ENCODE measurements at regions not wholly inside any gene's neighbourhood (a gene's known extent, or its start where the extent isn't known, plus 50 kb on each side); places are given as distances from the start of the nearest gene placed in this dataset.

- TF ChIP-seq CTCF (IDR thresholded peaks at IDR 0.05) (no peak), POLR2A (IDR thresholded peaks at IDR 0.05) (no peak)
- DNase-seq (peak in 3 of 4 donors; percentile 5 to 20 (median 19)), ATAC-seq (no peak)
- H3K36me3 ChIP-seq (replicated peaks in 1 of 2; ENCODE audit: insufficient read depth in 1 of 2, low read depth in 2 of 2) = no peaks in the 10 kb centered on the region
- no peak overlapping the region for H3K4me3 ChIP-seq
- intact Hi-C loops (cut with DNase I) = no loop called here
- no peaks in the 10 kb centered on the region for H3K9me3 ChIP-seq
- peaks cover 13% of the 10 kb centered on the region for H3K4me1 ChIP-seq
- no peak overlapping the region for H3K27ac ChIP-seq
- 58 to 59% methylated on average over 8 of the region's 8 CpGs for WGBS, 2 donors
- no peaks in the 10 kb centered on the region for H3K27me3 ChIP-seq
Measured at GRCh38 chr15:37765786-37766185, 168.7 kb upstream of the TMCO5A start.

- no peak overlapping the region for H3K4me3 ChIP-seq
- no peaks in the 10 kb centered on the region for H3K9me3 ChIP-seq
- no peak overlapping the region for H3K27ac ChIP-seq
- ATAC-seq (no peak), DNase-seq (no peak)
- intact Hi-C loops (cut with DNase I) = no loop called here
- TF ChIP-seq CTCF (IDR thresholded peaks at IDR 0.05) (no peak), POLR2A (IDR thresholded peaks at IDR 0.05) (no peak)
- no peaks in the 10 kb centered on the region for H3K27me3 ChIP-seq
- H3K36me3 ChIP-seq (replicated peaks in 1 of 2; ENCODE audit: insufficient read depth in 1 of 2, low read depth in 2 of 2) = no peaks in the 10 kb centered on the region
- WGBS, 2 donors = 73 to 79% methylated on average over 10 of the region's 10 CpGs
- peaks cover 13% of the 10 kb centered on the region for H3K4me1 ChIP-seq
Measured at GRCh38 chr15:37767841-37768455, 166.5 kb upstream of the TMCO5A start.

GRCh38 chr15:37771465-37771864 lies 163.0 kb upstream of the TMCO5A start:
- Histone ChIP-seq H3K27ac (no peak overlapping the region), H3K4me3 (no peak overlapping the region), H3K36me3 (replicated peaks in 1 of 2; ENCODE audit: insufficient read depth in 1 of 2, low read depth in 2 of 2) (no peaks in the 10 kb centered on the region), H3K9me3 (no peaks in the 10 kb centered on the region), H3K27me3 (no peaks in the 10 kb centered on the region), H3K4me1 (no peaks in the 10 kb centered on the region)
- ATAC-seq (no peak), DNase-seq (no peak)
- intact Hi-C loops (cut with DNase I) = no loop called here
- TF ChIP-seq POLR2A (IDR thresholded peaks at IDR 0.05) (no peak), CTCF (IDR thresholded peaks at IDR 0.05) (no peak)
- WGBS, 2 donors = 36 to 37% methylated on average over 2 of the region's 2 CpGs

GRCh38 chr15:37773111-37773860 lies 161.2 kb upstream of the TMCO5A start:
- no peaks in the 10 kb centered on the region for H3K9me3 ChIP-seq
- intact Hi-C loops (cut with DNase I) = no loop called here
- no peak for DNase-seq
- 83 to 90% methylated on average over 4 of the region's 4 CpGs for WGBS, 2 donors
- H3K27ac ChIP-seq = no peak overlapping the region
- H3K4me3 ChIP-seq = no peak overlapping the region
- H3K36me3 ChIP-seq (replicated peaks in 1 of 2; ENCODE audit: insufficient read depth in 1 of 2, low read depth in 2 of 2) = no peaks in the 10 kb centered on the region
- no peaks in the 10 kb centered on the region for H3K4me1 ChIP-seq
- no peak for ATAC-seq
- TF ChIP-seq POLR2A (IDR thresholded peaks at IDR 0.05) (no peak), CTCF (IDR thresholded peaks at IDR 0.05) (no peak)
- H3K27me3 ChIP-seq = no peaks in the 10 kb centered on the region

- DNase-seq (no peak), ATAC-seq (no peak)
- intact Hi-C loops (cut with DNase I) = no loop called here
- Histone ChIP-seq H3K4me3 (no peak overlapping the region), H3K4me1 (no peaks in the 10 kb centered on the region), H3K36me3 (replicated peaks in 1 of 2; ENCODE audit: insufficient read depth in 1 of 2, low read depth in 2 of 2) (no peaks in the 10 kb centered on the region), H3K27me3 (no peaks in the 10 kb centered on the region), H3K9me3 (no peaks in the 10 kb centered on the region), H3K27ac (no peak overlapping the region)
- WGBS, 2 donors = 77 to 78% methylated on average over 2 of the region's 2 CpGs
- TF ChIP-seq CTCF (IDR thresholded peaks at IDR 0.05) = no peak
- TF ChIP-seq POLR2A (IDR thresholded peaks at IDR 0.05) = no peak
Measured at GRCh38 chr15:37774961-37775360, 159.5 kb upstream of the TMCO5A start.
